HCT116 (cell line): ENCODE measurements at regions not wholly inside any gene's neighbourhood (a gene's known extent, or its start where the extent isn't known, plus 50 kb on each side); places are given as distances from the start of the nearest gene placed in this dataset.

Experiments
- ATAC-seq: fragments of 200-7000 bp; cut with Tn5 transposase; 2 replicates; pipeline ENCODE4 v1.9.1; 2020; ENCODE audit warnings: mild to moderate bottlenecking, moderate library complexity
- BruUV-seq: library from RNA; stranded (reverse); fragments of 400-500 nt; replicated peaks from 2 replicates; lab custom pipeline; 2021; lab: Mats Ljungman, UMichigan
- CTCF ChIA-PET: fragments of 300-600 bp; sonication (Branson Sonifier 250); formaldehyde crosslinking; loops from one replicate; lab custom pipeline; 2021; ENCODE audit warnings: antibody characterized with exemption; lab: Charles Lee
- POLR2A ChIA-PET: fragments of 300-600, 350-600 bp; sonication (Branson Sonifier 250); formaldehyde crosslinking; loops from one replicate; lab custom pipeline; 2021; ENCODE audit warnings: antibody characterized with exemption; lab: Charles Lee
- RAD21 ChIA-PET, 2 experiments: fragments of 300-600 bp; sonication (Branson Sonifier 250); formaldehyde crosslinking; loops; one replicate each; lab custom pipeline; 2023; ENCODE audit warnings: low total read pairs in 2 of 2; ENCODE audit not compliant: uncharacterized antibody in 2 of 2, unreplicated experiment in 2 of 2, low non-redundant PET in 1 of 2; lab: Charles Lee
- DNase-seq: peaks from one replicate; pipeline ENCODE4 v3.0.0-alpha.2; 2010; ENCODE audit warnings: low read depth, low spot score
- H2AFZ ChIP-seq: fragments of 200-600 bp; shearing (Covaris generic), sonication (generic); 2 replicates; pipeline ENCODE4 v1.6.1; 2017; ENCODE audit warnings: low read depth, mixed run types, mixed read lengths, antibody characterized with exemption, low read length; ENCODE audit not compliant: poor library complexity, severe bottlenecking
- H3K27ac ChIP-seq: 2 replicates; pipeline ENCODE4 v1.5.1; 2012; ENCODE audit warnings: low read depth, low read length
- H3K27me3 ChIP-seq: fragments of 200-600 bp; sonication (generic); 2 replicates; pipeline ENCODE4 v1.6.1; 2016; ENCODE audit warnings: mixed run types, low read length, mixed read lengths; ENCODE audit not compliant: insufficient read depth
- H3K36me3 ChIP-seq, 2 experiments: fragments of 200-500 bp in 1 of 2; fragments of 200-600 bp in 1 of 2; sonication (Bioruptor generic) in 1 of 2; sonication (generic) in 1 of 2; 2 replicates each; pipeline versions ENCODE4 v1.5.1 to v1.6.1; 2014 to 2016; ENCODE audit warnings: low read length in 2 of 2, inconsistent platforms in 1 of 2, mixed read lengths in 1 of 2, mixed run types in 1 of 2; ENCODE audit not compliant: insufficient read depth in 2 of 2, control insufficient read depth in 1 of 2
- H3K4me1 ChIP-seq, 2 experiments: fragments of 200-600 bp in 1 of 2; sonication (generic) in 1 of 2; 2 replicates each; pipeline versions ENCODE4 v1.5.1 to v1.6.1; 2012 to 2017; ENCODE audit warnings: low read length in 2 of 2, inconsistent platforms in 1 of 2, mild to moderate bottlenecking in 1 of 2, mixed read lengths in 1 of 2, mixed run types in 1 of 2, moderate library complexity in 1 of 2; ENCODE audit not compliant: insufficient read depth in 2 of 2, control insufficient read depth in 1 of 2
- H3K4me2 ChIP-seq: fragments of 200-600 bp; sonication (generic); 2 replicates; pipeline ENCODE4 v1.6.1; 2017; ENCODE audit warnings: mixed run types, low read length, mixed read lengths
- H3K4me3 ChIP-seq, 2 experiments: fragments of 200-600 bp in 1 of 2; sonication (generic) in 1 of 2; replicated peaks in 1 of 2; 2 replicates each; pipeline ENCODE4 v1.5.1; 2011 to 2016; ENCODE audit warnings: low read length in 2 of 2, control low read depth in 1 of 2, low read depth in 1 of 2, mild to moderate bottlenecking in 1 of 2, mixed read lengths in 1 of 2, mixed run types in 1 of 2
- H3K79me2 ChIP-seq: fragments of 200-600 bp; sonication (generic); 2 replicates; pipeline ENCODE4 v1.6.1; 2017; ENCODE audit warnings: mild to moderate bottlenecking, mixed run types, low read length, moderate library complexity, mixed read lengths; ENCODE audit not compliant: insufficient read depth
- H3K9ac ChIP-seq: fragments of 200-600 bp; sonication (generic); 2 replicates; pipeline ENCODE4 v1.6.1; 2016; ENCODE audit warnings: low read length, mixed read lengths
- H3K9me2 ChIP-seq: fragments of 200-600 bp; sonication (generic), shearing (Covaris generic); 2 replicates; pipeline ENCODE4 v1.6.1; 2017; ENCODE audit warnings: mixed run types, mild to moderate bottlenecking, moderate library complexity; ENCODE audit not compliant: insufficient read depth
- H3K9me3 ChIP-seq, 2 experiments: fragments of 200-500 bp in 1 of 2; fragments of 200-600 bp in 1 of 2; sonication (Bioruptor generic) in 1 of 2; sonication (generic) in 1 of 2; 2 replicates each; pipeline ENCODE4 v1.6.1; 2014 to 2017; ENCODE audit warnings: low read length in 2 of 2, mixed read lengths in 2 of 2, inconsistent platforms in 1 of 2, low read depth in 1 of 2, mild to moderate bottlenecking in 1 of 2, mixed run types in 1 of 2, moderate library complexity in 1 of 2; ENCODE audit not compliant: control insufficient read depth in 1 of 2, insufficient read depth in 1 of 2
- H4K20me1 ChIP-seq: fragments of 200-600 bp; sonication (generic), shearing (Covaris generic); 2 replicates; pipeline ENCODE4 v1.6.1; 2017; ENCODE audit warnings: mixed run types, mild to moderate bottlenecking, moderate library complexity; ENCODE audit not compliant: insufficient read depth
- ATF3 ChIP-seq: IDR thresholded peaks from 2 replicates; pipeline ENCODE4 v1.6.1; 2012
- CBX3 ChIP-seq: IDR thresholded peaks from 2 replicates; pipeline ENCODE4 v1.6.1; 2012; ENCODE audit warnings: low read depth
- CTCF ChIP-seq, 3 experiments: fragments of 200-600 bp in 1 of 3; sonication (generic) in 1 of 3; IDR thresholded peaks in 2 of 3; conservative IDR thresholded peaks in 1 of 3; 2 replicates each; pipeline ENCODE4 v1.5.1; 2012 to 2017; ENCODE audit warnings: low read depth in 2 of 3, low read length in 2 of 3, antibody characterized with exemption in 1 of 3, borderline replicate concordance in 1 of 3, control low read depth in 1 of 3, mild to moderate bottlenecking in 1 of 3, mixed read lengths in 1 of 3, mixed run types in 1 of 3, moderate library complexity in 1 of 3; ENCODE audit not compliant: insufficient read depth in 1 of 3
- EGR1 ChIP-seq: IDR thresholded peaks from 2 replicates; pipeline ENCODE4 v1.6.1; 2012; ENCODE audit warnings: low read depth
- ELF1 ChIP-seq: IDR thresholded peaks from 2 replicates; pipeline ENCODE4 v1.6.1; 2012; ENCODE audit warnings: low read depth, borderline replicate concordance
- EZH2 ChIP-seq: fragments of 200-600 bp; sonication (generic); IDR thresholded peaks from 2 replicates; pipeline ENCODE4 v1.6.1; 2017; ENCODE audit warnings: antibody characterized with exemption, mixed run types
- EZH2phosphoT487 ChIP-seq: fragments of 200-600 bp; IDR thresholded peaks from 2 replicates; pipeline ENCODE4 v1.6.1; 2018; ENCODE audit warnings: antibody characterized with exemption, borderline replicate concordance
- FOSL1 ChIP-seq: IDR thresholded peaks from 2 replicates; pipeline ENCODE4 v1.6.1; 2012; ENCODE audit warnings: low read depth
- JUND ChIP-seq: IDR thresholded peaks from 2 replicates; pipeline ENCODE4 v1.6.1; 2012
- POLR2A ChIP-seq: IDR thresholded peaks from 2 replicates; pipeline ENCODE4 v1.7.0; 2011; ENCODE audit warnings: borderline replicate concordance; ENCODE audit not compliant: insufficient read depth, insufficient read length; ENCODE audit errors: extremely low read depth
- POLR2AphosphoS5 ChIP-seq: IDR thresholded peaks from 2 replicates; pipeline ENCODE4 v1.6.1; 2011; ENCODE audit warnings: mild to moderate bottlenecking, low read depth, low read length, moderate library complexity
- RAD21 ChIP-seq: IDR thresholded peaks from 2 replicates; pipeline ENCODE4 v1.6.1; 2012; ENCODE audit warnings: low read depth, mild to moderate bottlenecking
- SIN3A ChIP-seq: IDR thresholded peaks from 2 replicates; pipeline ENCODE4 v1.6.1; 2012; ENCODE audit warnings: low read depth
- TCF7L2 ChIP-seq: IDR thresholded peaks from 2 replicates; pipeline ENCODE4 v1.7.0; 2011; ENCODE audit warnings: borderline replicate concordance, inconsistent platforms; ENCODE audit not compliant: insufficient read depth, insufficient read length; ENCODE audit errors: extremely low read depth
- YY1 ChIP-seq: IDR thresholded peaks from 2 replicates; pipeline ENCODE4 v1.6.1; 2011; ENCODE audit warnings: low read length, low read depth, moderate library complexity, mild to moderate bottlenecking; ENCODE audit not compliant: insufficient replicate concordance; ENCODE audit errors: extremely low read depth
- ZBTB33 ChIP-seq: IDR thresholded peaks from 2 replicates; pipeline ENCODE4 v1.6.1; 2011; ENCODE audit warnings: mild to moderate bottlenecking, low read length, moderate library complexity; ENCODE audit not compliant: insufficient replicate concordance; ENCODE audit errors: extremely low read depth
- ZNF274 ChIP-seq: fragments of 200-500 bp; sonication (Bioruptor generic); IDR thresholded peaks from 2 replicates; pipeline ENCODE4 v1.6.1; 2014; ENCODE audit warnings: mild to moderate bottlenecking, low read depth, low read length, inconsistent platforms
- intact Hi-C: fragments of 100-400 bp; cut with micrococcal nuclease; formaldehyde crosslinking; loops from 2 replicates; pipeline ENCODE4 v1.10.0; 2022
- TF ChIP-seq, protein P1 (sequence below): IDR thresholded peaks from 2 replicates; pipeline ENCODE4 v1.6.1; 2012; ENCODE audit warnings: low read depth
- TF ChIP-seq, protein P2 (sequence below): IDR thresholded peaks from 2 replicates; pipeline ENCODE4 v1.6.1; 2012

DNA sequence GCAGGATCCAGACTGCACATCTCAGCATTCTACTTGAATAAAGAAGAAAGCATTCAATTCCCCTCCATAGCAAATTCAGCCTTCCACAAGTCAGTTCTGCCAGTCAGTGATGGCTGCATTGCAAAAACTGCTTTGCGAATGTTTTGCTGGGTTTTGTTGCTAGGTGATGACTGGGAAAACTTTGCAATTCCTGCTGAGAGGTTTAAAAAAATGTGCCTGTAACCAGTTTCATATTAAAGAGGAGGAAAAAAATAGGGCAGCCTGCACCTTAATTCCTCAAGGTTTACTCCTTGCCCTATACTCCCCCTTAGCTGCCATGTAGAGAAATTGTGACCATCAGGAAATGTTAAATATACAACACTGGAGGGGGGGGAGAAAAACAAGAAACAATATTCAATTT is 225.6 kb upstream of the ATP11B start:
- no peaks in the 10 kb centered on the region for H3K27me3 ChIP-seq
- BruUV-seq: no TSS peak
- H2AFZ ChIP-seq: no peak overlapping the region
- ChIA-PET CTCF (no interaction called here), POLR2A (no interaction called here), RAD21 (no interaction called here)
- no peak overlapping the region for H3K4me2 ChIP-seq
- H3K9me2 ChIP-seq: no peaks in the 10 kb centered on the region
- no peaks in the 10 kb centered on the region for H4K20me1 ChIP-seq
- no peak overlapping the region for H3K4me3 ChIP-seq
- no peaks in the 10 kb centered on the region for H3K4me1 ChIP-seq
- DNase-seq (no peak), ATAC-seq (no peak)
- no peaks in the 10 kb centered on the region for H3K36me3 ChIP-seq
- no peaks in the 10 kb centered on the region for H3K79me2 ChIP-seq
- no peak overlapping the region for H3K27ac ChIP-seq
- intact Hi-C loops: no loop called here
- TF ChIP-seq FOSL1 (no peak), POLR2A (no peak), EZH2 (no peak), EZH2phosphoT487 (no peak), CBX3 (no peak), JUND (no peak), RAD21 (no peak), YY1 (no peak), ATF3 (no peak), CTCF (IDR thresholded peaks at IDR 0.05 in 2 of 3, conservative IDR thresholded peaks at IDR 0.05 in 1 of 3; ENCODE audit: borderline replicate concordance in 1 of 3, insufficient read depth in 1 of 3, low read depth in 2 of 3, low read length in 2 of 3) (no peak), TCF7L2 (no peak), EGR1 (no peak), SIN3A (no peak), ZBTB33 (no peak), POLR2AphosphoS5 (no peak), ZNF274 (no peak), ELF1 (no peak)
- TF ChIP-seq, protein P1, sequence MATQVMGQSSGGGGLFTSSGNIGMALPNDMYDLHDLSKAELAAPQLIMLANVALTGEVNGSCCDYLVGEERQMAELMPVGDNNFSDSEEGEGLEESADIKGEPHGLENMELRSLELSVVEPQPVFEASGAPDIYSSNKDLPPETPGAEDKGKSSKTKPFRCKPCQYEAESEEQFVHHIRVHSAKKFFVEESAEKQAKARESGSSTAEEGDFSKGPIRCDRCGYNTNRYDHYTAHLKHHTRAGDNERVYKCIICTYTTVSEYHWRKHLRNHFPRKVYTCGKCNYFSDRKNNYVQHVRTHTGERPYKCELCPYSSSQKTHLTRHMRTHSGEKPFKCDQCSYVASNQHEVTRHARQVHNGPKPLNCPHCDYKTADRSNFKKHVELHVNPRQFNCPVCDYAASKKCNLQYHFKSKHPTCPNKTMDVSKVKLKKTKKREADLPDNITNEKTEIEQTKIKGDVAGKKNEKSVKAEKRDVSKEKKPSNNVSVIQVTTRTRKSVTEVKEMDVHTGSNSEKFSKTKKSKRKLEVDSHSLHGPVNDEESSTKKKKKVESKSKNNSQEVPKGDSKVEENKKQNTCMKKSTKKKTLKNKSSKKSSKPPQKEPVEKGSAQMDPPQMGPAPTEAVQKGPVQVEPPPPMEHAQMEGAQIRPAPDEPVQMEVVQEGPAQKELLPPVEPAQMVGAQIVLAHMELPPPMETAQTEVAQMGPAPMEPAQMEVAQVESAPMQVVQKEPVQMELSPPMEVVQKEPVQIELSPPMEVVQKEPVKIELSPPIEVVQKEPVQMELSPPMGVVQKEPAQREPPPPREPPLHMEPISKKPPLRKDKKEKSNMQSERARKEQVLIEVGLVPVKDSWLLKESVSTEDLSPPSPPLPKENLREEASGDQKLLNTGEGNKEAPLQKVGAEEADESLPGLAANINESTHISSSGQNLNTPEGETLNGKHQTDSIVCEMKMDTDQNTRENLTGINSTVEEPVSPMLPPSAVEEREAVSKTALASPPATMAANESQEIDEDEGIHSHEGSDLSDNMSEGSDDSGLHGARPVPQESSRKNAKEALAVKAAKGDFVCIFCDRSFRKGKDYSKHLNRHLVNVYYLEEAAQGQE: no peak
- TF ChIP-seq, protein P2, sequence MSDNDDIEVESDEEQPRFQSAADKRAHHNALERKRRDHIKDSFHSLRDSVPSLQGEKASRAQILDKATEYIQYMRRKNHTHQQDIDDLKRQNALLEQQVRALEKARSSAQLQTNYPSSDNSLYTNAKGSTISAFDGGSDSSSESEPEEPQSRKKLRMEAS: no peak
- no peak overlapping the region for H3K9ac ChIP-seq
- no peaks in the 10 kb centered on the region for H3K9me3 ChIP-seq
